ENCODE measurements at regions not wholly inside any gene's neighbourhood (a gene's known extent, or its start where the extent isn't known, plus 50 kb on each side); places are given as distances from the start of the nearest gene placed in this dataset.

DNA sequence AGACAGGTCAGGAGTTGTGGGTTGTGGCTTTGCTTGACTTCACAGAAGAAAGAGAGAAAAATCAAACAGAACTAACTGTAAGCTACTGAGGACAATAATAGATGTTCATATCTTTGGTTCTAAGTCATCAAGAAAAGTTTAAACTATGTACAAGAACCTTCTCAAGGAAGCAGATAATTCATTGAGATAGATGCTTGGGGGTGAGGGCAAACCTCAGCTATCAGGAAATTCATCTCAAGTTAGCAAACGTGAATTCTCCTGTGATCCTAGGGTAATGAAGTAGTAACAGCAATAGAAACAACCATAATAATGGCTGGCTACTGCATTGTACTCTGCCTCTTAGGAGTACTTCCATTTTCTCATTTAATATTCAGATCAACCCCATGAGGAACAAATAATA lies 506.2 kb downstream of the PLPP3 start:
- DNase-seq (ENCODE audit: low read depth), result no peak

DNA sequence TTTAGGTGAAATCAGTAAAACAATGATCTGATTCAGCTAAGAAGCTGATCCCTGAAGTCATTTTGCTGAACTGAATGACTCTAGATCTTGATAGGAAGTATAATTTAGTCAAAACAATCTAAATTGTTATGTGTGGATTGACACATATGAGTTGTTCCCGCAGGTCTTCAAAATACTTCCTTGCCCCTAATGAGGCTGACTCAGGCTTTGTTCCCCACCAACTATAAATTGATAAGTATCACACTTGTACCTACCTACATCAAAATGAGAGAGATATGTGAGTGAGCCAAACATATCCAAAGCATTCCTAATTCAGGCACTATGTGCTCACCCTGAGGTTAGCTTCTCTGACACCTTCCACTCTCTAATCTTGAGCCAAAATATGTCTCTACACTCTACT lies 507.1 kb downstream of the PLPP3 start:
- DNase-seq (ENCODE audit: low read depth), result no peak

DNA sequence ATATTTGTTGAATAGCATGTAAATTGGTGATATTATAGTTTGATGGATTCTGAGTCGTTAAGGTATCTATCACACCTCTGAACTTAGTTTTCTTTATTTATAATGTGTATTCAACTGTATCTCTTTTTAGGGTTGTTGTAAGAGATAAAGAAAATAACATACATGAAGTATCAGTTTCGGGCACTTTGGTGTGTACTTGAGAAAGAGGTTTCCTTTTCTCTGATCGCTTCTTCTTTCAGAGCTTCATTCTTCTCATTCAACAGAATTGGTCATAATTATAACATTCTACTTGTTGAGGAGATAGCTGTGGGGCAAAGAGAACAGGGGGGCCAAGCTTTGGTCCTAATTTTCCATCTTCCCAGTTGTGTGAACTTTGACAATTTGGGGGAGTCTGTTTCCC lies 508.0 kb downstream of the PLPP3 start:
- DNase-seq (ENCODE audit: low read depth), result no peak

DNA sequence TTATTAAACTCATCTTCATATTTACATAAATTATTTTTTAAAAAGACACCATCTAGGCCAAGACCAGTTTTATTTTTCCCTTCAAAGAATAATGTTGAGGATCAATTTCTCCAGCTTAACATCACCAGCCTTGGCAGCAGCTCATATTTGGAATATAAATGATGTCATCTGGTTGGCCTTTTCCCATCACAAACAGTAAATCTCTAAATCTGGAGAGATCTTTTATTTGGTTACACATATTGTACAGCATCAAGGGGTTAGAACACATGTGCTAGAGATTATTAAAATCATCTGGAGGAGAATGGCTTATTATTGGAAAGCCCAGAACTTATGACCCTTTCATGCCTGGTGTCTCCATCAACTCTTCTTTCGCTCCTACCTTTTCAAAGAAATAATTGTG lies 508.8 kb downstream of the PLPP3 start:
- no peak for DNase-seq (ENCODE audit: low read depth)

DNA sequence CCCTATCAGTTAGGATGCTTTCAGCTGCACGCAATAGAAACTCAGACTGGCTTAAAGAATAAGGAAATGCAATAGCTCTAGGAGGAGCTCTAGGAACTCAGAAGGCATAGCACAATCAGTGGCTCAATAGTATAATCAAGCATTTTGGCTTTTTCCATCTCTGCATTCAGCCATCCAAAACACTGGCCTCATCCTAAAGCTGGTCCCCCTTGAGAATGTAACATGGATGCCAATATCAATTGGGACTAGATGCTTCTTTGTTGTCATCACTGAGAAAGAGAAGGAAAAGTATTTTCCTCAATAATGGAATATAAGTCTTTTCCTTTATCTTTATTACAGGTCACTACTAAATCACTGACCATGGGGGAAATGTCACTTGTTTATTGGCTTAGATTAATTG lies 509.5 kb downstream of the PLPP3 start:
- no peak for DNase-seq (ENCODE audit: low read depth)

DNA sequence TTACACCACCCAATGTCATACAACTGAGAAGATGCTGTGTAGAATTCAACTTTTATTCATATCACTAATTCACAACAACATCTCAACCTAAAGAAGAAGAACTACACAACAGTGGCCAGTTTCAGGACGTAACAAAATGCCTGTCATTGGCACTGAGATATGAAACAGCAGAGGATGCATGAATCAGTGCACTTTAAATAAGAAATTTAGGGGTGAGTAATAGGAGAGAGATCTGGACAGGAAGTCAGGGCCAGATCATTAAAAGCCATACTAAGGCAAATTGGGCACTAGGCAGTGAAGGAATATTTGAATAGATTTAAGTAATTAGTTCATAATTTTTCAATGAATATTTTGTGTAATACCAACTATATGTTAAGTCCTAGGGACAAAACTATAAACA lies 510.5 kb downstream of the PLPP3 start:
- DNase-seq (ENCODE audit: low read depth), result no peak

DNA sequence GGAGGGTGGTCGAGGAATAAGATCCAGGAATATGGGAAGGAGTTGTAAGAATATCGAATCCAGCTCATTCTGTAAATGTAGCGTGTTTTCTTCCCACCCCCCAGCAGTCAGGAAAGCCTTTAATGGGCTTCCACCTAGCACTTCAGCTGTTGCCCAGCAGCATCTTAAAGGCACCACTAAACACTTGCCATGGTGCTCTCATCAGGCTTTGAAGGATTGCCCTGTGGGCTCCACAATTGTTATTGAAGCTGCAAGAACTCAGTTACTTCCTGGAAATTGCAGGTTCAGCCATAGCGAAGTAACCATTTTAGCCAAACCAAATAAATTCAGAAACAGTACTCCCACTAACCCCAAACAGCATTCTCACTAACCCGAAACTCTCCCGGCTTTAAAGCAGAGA lies 511.2 kb downstream of the PLPP3 start:
- DNase-seq (ENCODE audit: low read depth), result no peak

DNA sequence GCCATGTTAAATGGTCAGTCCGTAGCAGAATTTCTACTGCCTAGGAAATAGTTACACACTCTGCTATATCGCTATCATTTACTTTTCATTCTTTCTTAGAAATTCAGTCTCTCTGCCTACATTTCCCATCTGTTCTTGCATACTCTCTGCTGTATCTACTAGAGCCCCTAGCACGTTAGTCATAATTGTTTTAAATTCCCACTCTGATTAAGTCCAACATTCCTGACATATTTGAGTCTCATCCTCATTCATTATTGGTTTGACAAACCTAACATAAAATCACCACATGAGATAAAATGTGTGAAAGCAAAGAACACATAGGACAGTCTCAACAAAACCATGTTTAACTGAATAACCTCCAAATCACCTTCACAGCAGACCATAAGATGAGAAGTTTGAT lies 513.6 kb downstream of the PLPP3 start:
- DNase-seq (ENCODE audit: low read depth), result no peak

DNA sequence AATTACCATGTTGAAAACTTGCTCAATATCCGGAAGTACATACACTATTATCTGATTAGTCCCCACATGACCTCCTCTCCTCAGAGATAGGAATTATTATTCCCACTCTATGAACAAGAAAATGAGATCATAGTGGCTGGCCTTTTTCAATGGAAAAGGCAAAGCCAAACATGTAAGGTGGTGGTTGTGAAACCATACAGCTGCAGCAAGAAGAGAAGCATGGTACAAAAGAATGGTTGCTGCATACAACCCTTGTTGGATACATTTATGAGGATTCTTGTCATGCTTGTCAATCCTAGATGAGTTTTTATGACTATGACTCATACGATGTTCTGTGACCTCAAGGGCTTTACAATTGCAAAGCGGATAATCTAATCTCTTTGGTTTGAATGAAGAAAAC lies 514.7 kb downstream of the PLPP3 start:
- no peak for DNase-seq (ENCODE audit: low read depth)

DNA sequence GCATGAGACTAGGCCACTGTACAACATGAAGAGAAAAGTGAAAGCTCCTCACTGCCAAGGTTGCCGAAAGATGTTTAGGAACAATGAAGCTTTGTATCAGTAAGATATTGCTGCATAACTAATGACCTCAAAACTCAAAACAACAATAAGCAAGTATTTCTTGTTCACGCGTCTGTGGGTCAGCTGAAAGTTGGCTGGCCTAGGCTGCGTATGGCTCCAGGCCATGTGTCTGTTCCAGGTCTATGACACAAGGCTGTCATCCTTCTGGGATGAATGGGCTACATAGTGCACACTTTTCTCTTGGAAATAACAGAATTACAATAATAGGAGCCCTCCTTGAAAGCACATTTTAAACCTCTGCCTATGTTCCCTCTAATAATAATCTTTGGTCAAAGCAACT lies 515.9 kb downstream of the PLPP3 start:
- DNase-seq (ENCODE audit: low read depth), result no peak

DNA sequence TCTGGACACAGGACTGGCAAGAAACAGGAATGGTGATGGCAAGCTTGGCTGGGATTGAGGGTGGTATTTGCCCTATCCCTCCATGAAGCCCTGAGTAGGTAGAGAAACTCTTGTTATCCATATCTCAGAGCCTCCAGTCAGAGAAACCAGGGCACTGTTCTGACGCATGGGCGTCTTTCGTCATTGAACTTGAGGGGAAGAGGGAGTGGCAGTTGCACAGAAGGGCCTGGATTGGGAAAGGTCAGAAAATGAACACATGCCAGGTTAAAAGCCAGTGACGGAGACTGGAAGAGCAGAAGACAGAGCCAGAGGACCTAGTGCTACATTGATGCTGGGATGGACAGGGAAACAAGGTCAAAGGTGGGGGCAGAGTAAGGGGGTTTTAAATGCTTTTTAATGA lies 516.7 kb downstream of the PLPP3 start:
- no peak for DNase-seq (ENCODE audit: low read depth)

DNA sequence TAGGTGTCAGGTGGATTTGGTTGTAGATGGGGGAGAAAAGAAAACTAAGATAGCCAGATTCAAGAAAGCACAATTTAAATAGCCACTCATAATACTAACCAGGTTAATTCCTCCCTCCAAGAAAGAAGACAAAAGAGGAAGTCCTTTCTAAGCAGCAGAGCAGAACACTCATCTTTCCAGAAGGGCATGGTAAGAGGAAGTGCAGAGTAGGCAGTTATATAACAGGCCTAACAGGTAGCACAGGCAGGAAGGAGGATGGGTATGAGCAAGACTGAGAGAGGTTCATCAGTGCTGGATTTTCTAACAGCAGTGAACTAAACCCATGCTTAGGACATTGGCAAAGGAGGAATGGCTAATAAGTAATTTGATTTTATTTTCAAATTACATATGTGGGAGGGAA lies 517.5 kb downstream of the PLPP3 start:
- no peak for DNase-seq (ENCODE audit: low read depth)

DNA sequence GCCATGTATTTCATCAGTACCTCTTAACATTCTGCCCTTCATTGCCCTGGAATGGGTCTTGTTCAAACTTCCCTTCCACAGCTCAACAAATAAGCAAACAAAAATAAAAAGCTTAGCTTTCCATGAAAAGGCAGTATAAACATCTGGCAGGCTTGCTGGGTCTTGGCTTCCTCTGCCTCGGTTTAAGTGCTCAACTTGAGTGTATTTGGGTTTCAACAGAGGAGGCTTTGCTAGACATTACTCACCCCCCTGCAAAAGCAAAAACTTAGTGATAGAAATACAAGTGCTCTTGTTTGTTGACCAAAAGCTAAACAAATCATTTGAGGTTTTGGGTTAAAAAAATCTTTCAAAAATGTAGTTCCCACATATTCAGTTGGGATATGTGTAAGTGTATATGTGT lies 518.5 kb downstream of the PLPP3 start:
- no peak for DNase-seq (ENCODE audit: low read depth)

DNA sequence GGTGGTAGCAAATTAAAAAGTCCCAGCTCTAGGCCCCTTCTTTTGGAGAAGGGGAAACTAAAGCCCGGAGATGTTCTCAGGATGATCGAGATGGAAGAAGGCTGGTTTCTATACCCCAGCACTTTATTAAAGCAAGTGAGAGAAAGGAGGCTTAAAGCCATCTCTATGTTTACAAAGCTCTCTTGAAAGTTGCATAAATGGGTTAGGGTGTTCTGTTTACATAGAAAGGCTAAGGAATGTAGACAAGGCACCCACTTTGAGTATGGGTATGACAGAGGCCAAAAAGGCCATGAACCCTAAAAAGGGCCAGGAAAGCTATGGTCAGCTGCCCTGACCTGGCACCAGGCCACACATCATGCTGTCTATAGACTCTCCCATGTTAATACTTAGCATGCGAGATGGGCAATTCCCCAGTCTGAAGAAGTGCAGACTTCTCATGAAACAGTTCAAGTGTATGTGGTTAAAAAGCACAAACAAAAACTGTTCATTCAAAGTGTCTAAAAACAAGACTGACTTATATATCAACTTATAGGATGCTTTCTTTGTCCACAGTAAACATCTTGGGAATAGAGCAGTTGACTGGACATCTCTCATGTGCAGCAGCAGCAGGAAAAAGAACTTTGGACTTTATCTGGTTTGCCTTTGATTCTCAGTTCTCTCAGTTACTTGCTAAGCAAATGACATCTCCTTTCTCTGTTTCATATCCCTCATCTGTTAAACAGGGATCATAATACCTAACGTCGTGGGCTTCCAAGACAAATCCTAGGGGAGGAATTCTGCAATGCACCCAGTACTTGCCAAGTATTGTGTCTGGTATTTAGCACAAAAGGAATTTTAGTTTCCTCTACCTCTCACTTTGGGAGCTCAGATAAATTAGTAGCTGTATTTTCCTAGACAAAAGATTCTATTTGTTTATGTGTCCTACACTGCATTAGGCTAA lies 521.6 kb downstream of the PLPP3 start:
- DNase-seq (ENCODE audit: low read depth), result no peak

DNA sequence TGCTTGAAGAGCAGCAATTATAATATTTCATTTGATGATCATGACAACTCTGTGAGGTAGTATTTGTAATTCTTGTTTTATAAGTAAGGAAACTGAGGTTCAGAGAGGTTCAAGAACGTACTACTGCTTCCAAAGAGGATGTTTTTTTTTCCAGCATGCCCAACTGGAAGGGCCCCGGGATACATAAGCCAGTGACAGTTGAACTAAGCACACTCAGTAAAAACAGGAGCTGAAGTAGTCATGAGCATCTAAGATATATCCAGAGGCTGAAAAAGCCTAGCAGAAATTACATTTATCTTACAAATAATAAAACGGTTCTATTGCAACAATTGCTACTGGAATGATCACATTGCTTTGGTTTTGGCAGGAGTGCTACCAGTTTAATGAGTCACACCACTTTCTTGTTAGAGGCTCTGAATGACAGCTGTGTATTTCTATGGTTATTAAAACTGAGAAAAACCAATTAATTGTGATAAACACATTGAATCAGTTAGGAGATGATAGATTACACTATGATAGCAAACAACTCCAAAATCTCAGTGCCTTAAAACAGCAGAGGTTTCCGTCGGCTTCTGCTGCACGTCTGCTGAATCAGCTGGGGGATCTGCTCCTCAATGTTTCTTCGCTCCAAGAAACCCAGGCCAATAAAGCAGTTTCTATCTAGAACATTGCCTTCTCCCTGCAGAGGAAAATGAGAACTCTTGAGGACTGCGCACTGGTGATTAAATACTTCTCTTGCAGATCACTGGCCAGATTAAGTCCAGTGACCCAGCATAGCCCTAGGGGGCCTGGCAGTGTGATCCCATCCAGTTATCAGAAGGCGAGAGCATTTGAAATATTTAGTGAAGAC lies 522.7 kb downstream of the PLPP3 start:
- DNase-seq (ENCODE audit: low read depth), result no peak

DNA sequence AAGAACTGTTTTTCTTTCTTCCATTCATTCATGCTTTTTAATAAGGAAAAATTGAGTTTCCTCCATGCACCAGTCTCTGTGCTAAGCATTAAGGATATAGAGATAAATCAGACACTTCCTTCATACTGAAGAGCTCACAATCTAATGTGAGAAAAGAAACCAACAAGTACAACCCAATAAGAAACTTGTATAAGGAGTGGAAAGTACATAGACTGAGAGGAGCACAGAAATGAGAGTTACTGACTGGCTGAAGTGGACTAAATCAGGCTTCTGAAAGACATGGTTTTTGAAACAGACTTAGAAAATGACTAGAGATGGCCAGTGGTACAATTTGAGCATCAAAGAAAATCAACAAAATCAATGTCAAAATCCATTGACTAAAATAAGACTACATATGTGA lies 524.4 kb downstream of the PLPP3 start:
- DNase-seq (ENCODE audit: low read depth), result no peak

DNA sequence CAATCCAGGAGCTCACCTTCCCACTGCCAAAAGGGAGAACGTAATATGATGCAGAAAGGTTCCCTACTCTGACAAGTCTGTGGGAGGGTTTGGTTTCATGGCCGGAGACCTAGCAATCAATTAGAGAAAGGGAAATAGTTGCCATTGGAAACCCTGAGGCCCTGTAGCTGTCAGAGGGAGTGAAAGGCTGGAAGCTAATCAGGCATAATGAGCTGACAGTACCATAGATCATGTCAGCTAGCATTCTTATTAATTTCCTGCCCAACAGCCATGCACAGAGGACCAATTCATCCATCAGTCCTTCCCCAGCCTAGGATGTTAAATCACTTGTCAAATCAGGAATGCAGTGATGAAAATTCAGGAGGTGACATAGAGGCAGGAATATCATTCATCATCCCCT lies 527.3 kb downstream of the PLPP3 start:
- DNase-seq (ENCODE audit: low read depth), result no peak

DNA sequence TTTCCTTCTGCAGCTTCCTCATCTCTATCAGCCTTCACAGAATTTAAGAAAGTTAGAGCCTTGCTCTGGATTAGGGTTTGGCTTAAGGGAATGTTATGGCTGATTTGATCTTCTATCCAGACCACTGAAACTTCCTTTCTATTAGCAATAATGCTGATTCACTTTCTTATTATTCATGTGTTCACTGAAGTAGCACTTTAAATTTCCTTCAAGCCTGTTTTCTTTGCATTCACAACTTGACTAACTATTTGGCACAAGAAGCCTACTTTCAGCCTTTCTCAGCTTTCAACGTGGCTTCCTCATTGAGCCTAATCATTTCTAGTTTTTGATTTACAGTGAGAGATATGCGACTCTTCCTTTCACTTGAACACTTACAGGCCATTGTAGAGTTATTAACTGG lies 528.5 kb downstream of the PLPP3 start:
- DNase-seq (ENCODE audit: low read depth), result no peak

DNA sequence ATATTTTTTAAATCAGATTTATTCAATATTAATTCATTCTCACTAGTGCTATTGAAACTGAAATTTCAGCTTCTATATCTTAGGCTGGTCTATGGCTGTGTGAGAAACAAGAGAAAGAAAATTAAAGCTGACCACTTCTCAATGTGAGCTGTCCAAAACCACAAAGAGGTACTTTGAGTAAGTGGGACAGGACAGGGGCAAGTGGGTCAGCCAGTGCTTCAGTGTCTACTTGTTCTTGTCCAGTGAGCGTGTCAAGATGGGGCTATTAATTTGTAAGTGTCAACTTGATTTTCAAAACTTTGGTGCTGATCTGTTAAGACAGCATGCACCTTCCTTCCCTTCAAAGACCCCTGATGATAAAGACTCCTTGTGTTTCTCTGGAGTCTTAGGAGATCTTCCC lies 533.9 kb downstream of the PLPP3 start:
- DNase-seq (ENCODE audit: low read depth), result no peak

DNA sequence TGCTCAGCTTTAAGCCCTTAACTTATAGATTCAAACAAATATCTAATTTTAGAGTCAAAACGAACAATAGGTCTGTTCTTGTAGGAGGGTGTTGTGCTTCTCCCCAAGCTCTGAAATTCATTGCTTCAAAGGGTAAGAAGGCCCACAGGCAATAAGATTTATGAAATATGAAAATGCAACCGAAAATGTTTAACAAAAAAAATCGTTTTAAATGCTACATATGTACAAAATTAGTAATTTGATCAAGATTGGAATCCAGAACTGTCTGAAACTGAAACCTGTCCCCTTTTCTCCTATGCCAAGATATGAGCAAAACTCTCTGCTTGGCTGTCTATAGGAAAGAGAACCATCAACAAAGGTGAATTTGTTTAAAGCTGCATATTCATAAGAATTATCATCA lies 534.3 kb downstream of the PLPP3 start:
- no peak for DNase-seq (ENCODE audit: low read depth)

DNA sequence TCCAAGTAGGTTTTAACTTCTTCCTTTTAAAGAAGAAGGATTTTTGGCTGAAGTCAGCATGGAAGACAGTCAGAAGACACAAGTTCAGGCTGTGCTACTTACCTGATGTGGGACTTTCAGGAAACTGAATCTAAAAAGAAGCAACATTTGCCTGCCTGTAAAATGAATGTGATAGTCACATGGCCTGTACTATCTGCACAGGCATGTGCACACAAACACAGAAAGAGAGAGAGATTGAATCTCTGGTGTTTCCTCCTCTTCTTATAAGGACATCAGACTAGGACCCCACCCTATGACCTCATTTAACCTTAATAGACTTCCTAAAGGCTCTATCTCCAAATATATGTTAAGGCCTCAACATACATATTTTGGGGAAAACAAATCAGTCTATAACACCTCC lies 542.9 kb downstream of the PLPP3 start:
- DNase-seq (ENCODE audit: low read depth), result no peak

DNA sequence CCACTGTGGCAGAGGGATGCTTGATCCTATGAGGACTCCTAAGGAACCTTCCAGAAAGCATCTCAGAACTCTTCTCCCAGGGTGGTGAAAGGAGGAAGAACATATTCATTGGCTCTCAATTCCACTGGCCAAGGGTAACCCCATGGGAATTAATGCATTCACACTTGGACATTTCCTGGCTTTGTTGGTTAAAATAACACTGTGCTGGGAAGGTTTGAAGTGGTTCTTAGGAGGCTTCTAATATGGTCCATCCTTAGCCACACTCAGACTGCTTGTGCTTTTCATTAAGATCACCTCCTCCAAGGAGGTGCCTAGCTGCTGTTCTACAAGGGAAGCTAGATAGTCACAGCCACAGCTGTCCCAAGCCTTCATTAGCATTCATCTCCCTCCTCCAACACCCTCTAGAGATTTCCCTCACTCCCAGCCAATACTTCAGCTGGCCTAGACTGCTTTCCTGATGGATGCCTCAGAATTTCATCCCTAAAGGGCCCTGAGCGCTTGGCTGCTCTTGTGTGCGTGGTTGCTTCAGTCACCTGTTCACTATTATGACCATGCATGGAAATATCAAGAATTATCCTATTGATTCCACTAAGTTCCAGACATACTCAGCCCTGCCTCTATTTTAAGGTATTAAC lies 544.4 kb downstream of the PLPP3 start:
- DNase-seq (ENCODE audit: low read depth), result no peak

DNA sequence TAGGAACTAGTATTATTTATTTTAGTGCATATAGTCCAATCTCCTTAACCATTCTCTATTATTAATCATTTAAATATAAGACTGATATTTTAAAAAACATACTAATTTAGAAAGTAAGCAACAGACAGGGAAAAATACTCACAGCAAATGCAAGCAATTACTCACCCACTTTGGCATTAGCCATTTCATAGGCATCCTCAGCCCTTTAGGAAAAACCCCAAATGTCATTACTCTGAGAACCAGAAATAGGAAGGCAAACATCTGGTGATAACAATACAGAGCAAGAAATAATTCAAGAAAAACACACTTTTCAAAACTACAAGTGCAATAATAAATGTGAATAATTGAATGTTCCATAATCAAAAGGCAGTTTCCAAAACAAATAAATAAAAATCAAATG lies 545.1 kb downstream of the PLPP3 start:
- DNase-seq (ENCODE audit: low read depth), result no peak
